Liver (tissue), 8 donors: ENCODE measurements at regions not wholly inside any gene's neighbourhood (a gene's known extent, or its start where the extent isn't known, plus 50 kb on each side); places are given as distances from the start of the nearest gene placed in this dataset.

Experiments used
- DNase-seq: peaks from one replicate; pipeline ENCODE4 v3.0.0-alpha.2; 2017; ENCODE audit warnings: low spot score
- H3K27ac ChIP-seq, 2 donors: one replicate each; pipeline ENCODE4 v1.7.0; 2013; ENCODE audit warnings: inconsistent platforms in 2 of 2, low read length in 2 of 2, control low read depth in 1 of 2, low read depth in 1 of 2, mild to moderate bottlenecking in 1 of 2
- H3K27me3 ChIP-seq, 4 donors: one replicate each; pipeline versions ENCODE4 v1.6.1 to v1.7.0; 2013; ENCODE audit warnings: low read length in 3 of 4, inconsistent platforms in 1 of 4, mild to moderate bottlenecking in 1 of 4, moderate library complexity in 1 of 4; ENCODE audit not compliant: control insufficient read depth in 4 of 4, insufficient read depth in 4 of 4
- H3K36me3 ChIP-seq, 4 donors: one replicate each; pipeline versions ENCODE4 v1.6.1 to v1.7.0; 2013; ENCODE audit warnings: low read length in 3 of 4, mild to moderate bottlenecking in 3 of 4, low read depth in 1 of 4, moderate library complexity in 1 of 4; ENCODE audit not compliant: control insufficient read depth in 4 of 4, insufficient read depth in 3 of 4
- H3K4me1 ChIP-seq, 4 donors: one replicate each; pipeline versions ENCODE4 v1.6.1 to v1.7.0; 2013; ENCODE audit warnings: low read length in 3 of 4, mild to moderate bottlenecking in 3 of 4, moderate library complexity in 1 of 4; ENCODE audit not compliant: control insufficient read depth in 4 of 4, insufficient read depth in 4 of 4
- H3K4me3 ChIP-seq, 3 donors: one replicate each; pipeline versions ENCODE4 v1.6.1 to v1.7.0; 2013; ENCODE audit warnings: low read length in 3 of 3, control low read depth in 1 of 3, low read depth in 1 of 3, mild to moderate bottlenecking in 1 of 3
- H3K9ac ChIP-seq, 2 donors: one replicate each; pipeline ENCODE4 v1.7.0; 2013; ENCODE audit warnings: low read length in 2 of 2, mild to moderate bottlenecking in 2 of 2, moderate library complexity in 2 of 2, control low read depth in 1 of 2, low read depth in 1 of 2
- H3K9me3 ChIP-seq, 4 donors: one replicate each; pipeline versions ENCODE4 v1.6.1 to v1.7.0; 2013; ENCODE audit warnings: low read length in 3 of 4; ENCODE audit not compliant: control insufficient read depth in 4 of 4
- ATF3 ChIP-seq: IDR thresholded peaks from 2 replicates; pipeline ENCODE4 v1.6.1; 2016; ENCODE audit warnings: antibody characterized with exemption
- CTCF ChIP-seq: fragments of 150-350 bp; IDR thresholded peaks from 2 replicates; pipeline ENCODE4 v1.5.1; 2017; ENCODE audit warnings: improper control_type of control experiment, low read depth, low read length; ENCODE audit not compliant: missing input control
- EGR1 ChIP-seq, 2 donors: IDR thresholded peaks; 2 replicates each; pipeline ENCODE4 v1.6.1; 2016 to 2018; ENCODE audit warnings: antibody characterized with exemption in 2 of 2, low read depth in 2 of 2
- FOXA1 ChIP-seq: IDR thresholded peaks from 2 replicates; pipeline ENCODE4 v1.6.1; 2016; ENCODE audit warnings: antibody characterized with exemption
- FOXA2 ChIP-seq: IDR thresholded peaks from 2 replicates; pipeline ENCODE4 v1.6.1; 2016; ENCODE audit warnings: antibody characterized with exemption
- GABPA ChIP-seq, 2 donors: IDR thresholded peaks in 1 of 2; conservative IDR thresholded peaks in 1 of 2; 2 replicates each; pipeline ENCODE4 v1.6.1; 2016; ENCODE audit warnings: antibody characterized with exemption in 2 of 2, mild to moderate bottlenecking in 1 of 2, moderate library complexity in 1 of 2
- HNF4A ChIP-seq, 2 donors: conservative IDR thresholded peaks; 2 replicates each; pipeline ENCODE4 v1.6.1; 2016; ENCODE audit warnings: antibody characterized with exemption in 2 of 2, mild to moderate bottlenecking in 2 of 2
- HNF4G ChIP-seq: IDR thresholded peaks from 2 replicates; pipeline ENCODE4 v1.6.1; 2016; ENCODE audit warnings: antibody characterized with exemption
- JUND ChIP-seq, 2 donors: IDR thresholded peaks; 2 replicates each; pipeline ENCODE4 v1.6.1; 2016; ENCODE audit warnings: antibody characterized with exemption in 2 of 2
- MAX ChIP-seq: IDR thresholded peaks from 2 replicates; pipeline ENCODE4 v1.6.1; 2016; ENCODE audit warnings: antibody characterized with exemption
- NR2F2 ChIP-seq: IDR thresholded peaks from 2 replicates; pipeline ENCODE4 v1.6.1; 2016; ENCODE audit warnings: antibody characterized with exemption
- RAD21 ChIP-seq, 2 donors: IDR thresholded peaks; 2 replicates each; pipeline ENCODE4 v1.6.1; 2016; ENCODE audit warnings: antibody characterized with exemption in 2 of 2, mild to moderate bottlenecking in 2 of 2
- REST ChIP-seq: IDR thresholded peaks from 2 replicates; pipeline ENCODE4 v1.6.1; 2016; ENCODE audit warnings: antibody characterized with exemption, mild to moderate bottlenecking
- RXRA ChIP-seq, 2 donors: IDR thresholded peaks; 2 replicates each; pipeline ENCODE4 v1.6.1; 2017 to 2018; ENCODE audit warnings: antibody characterized with exemption in 2 of 2, mild to moderate bottlenecking in 1 of 2
- SP1 ChIP-seq: IDR thresholded peaks from 2 replicates; pipeline ENCODE4 v1.6.1; 2018; ENCODE audit warnings: antibody characterized with exemption, mild to moderate bottlenecking
- TAF1 ChIP-seq: conservative IDR thresholded peaks from 2 replicates; pipeline ENCODE4 v1.6.1; 2016; ENCODE audit warnings: antibody characterized with exemption, mild to moderate bottlenecking
- YY1 ChIP-seq: IDR thresholded peaks from 2 replicates; pipeline ENCODE4 v1.6.1; 2016; ENCODE audit warnings: antibody characterized with exemption, mild to moderate bottlenecking
- ZBTB33 ChIP-seq: IDR thresholded peaks from 2 replicates; pipeline ENCODE4 v1.6.1; 2016; ENCODE audit warnings: antibody characterized with exemption
- WGBS: extraction: QIAGEN DNeasy Blood & Tissue Kit; methylation state at CpG from one replicate; pipeline ENCODE4 v1.1.7; 2013; 5-methylcytosine and 5-hydroxymethylcytosine counted together
- donor health status: healthy.
- donor health status: healthy.
- donor health status: healthy.
- donor health status: healthy.
- donor health status: healthy.

GRCh38 chr5:117691081-117691870 is 1116.7 kb upstream of the SEMA6A start (continued):
- no peak for TF ChIP-seq CTCF
- TF ChIP-seq RXRA (IDR thresholded peaks at IDR 0.05): no peak
- no peak for TF ChIP-seq FOXA2
- TF ChIP-seq HNF4A (conservative IDR thresholded peaks at IDR 0.05): no peak
- no peak for TF ChIP-seq JUND (IDR thresholded peaks at IDR 0.05)
- no peak for TF ChIP-seq YY1

GRCh38 chr5:117690612-117691011 is 1116.0 kb upstream of the SEMA6A start:
- Histone ChIP-seq H3K4me1 (no peaks in the 10 kb centered on the region), H3K36me3 (no peaks in the 10 kb centered on the region), H3K9me3 (no peaks in the 10 kb centered on the region), H3K27me3 (no peaks in the 10 kb centered on the region), H3K4me3 (no peak overlapping the region), H3K9ac (no peak overlapping the region), H3K27ac (no peak overlapping the region)
- TF ChIP-seq MAX (no peak), FOXA2 (no peak), GABPA (IDR thresholded peaks at IDR 0.05 in 1 of 2, conservative IDR thresholded peaks at IDR 0.05 in 1 of 2) (no peak), ZBTB33 (no peak), NR2F2 (no peak), CTCF (no peak), RAD21 (IDR thresholded peaks at IDR 0.05) (no peak), JUND (IDR thresholded peaks at IDR 0.05) (no peak), TAF1 (no peak), YY1 (no peak), RXRA (IDR thresholded peaks at IDR 0.05) (no peak), FOXA1 (no peak), ATF3 (no peak), EGR1 (IDR thresholded peaks at IDR 0.05; ENCODE audit: low read depth in 2 of 2) (no peak), REST (no peak), SP1 (no peak), HNF4A (conservative IDR thresholded peaks at IDR 0.05) (no peak), HNF4G (no peak)
- DNase-seq: no peak
- 72% methylated on average over 4 of the region's 4 CpGs for WGBS
